ENCODE measurements at regions not wholly inside any gene's neighbourhood (a gene's known extent, or its start where the extent isn't known, plus 50 kb on each side); places are given as distances from the start of the nearest gene placed in this dataset.

GRCh38 chr17:70636517-70637133, 467.3 kb downstream of the KCNJ2 start:
- TF ChIP-seq CTCF (IDR thresholded peaks at IDR 0.05): peak; percentile 28 to 33 (median 32)
- TF ChIP-seq POLR2A (IDR thresholded peaks at IDR 0.05): no peak

Measured in ovary (tissue), 3 donors.